IMR-90 (cell line): ENCODE measurements at regions not wholly inside any gene's neighbourhood (a gene's known extent, or its start where the extent isn't known, plus 50 kb on each side); places are given as distances from the start of the nearest gene placed in this dataset.

Experiments used
- ATAC-seq: fragments of 200-7000 bp; cut with Tn5 transposase; 2 replicates; pipeline ENCODE4 v1.9.1; 2020; ENCODE audit warnings: low read depth, mild to moderate bottlenecking, moderate library complexity
- BruUV-seq: library from RNA; stranded (reverse); fragments of 400-500 nt; replicated peaks from 2 replicates; lab custom pipeline; 2021; lab: Mats Ljungman, UMichigan
- CTCF ChIA-PET: fragments of 300-600 bp; formaldehyde crosslinking; extraction: SDS; loops from one replicate; lab custom pipeline; 2021; ENCODE audit warnings: antibody characterized with exemption; lab: Yijun Ruan, JAX
- POLR2A ChIA-PET: fragments of 300-600 bp; sonication (Branson Sonifier 250); formaldehyde crosslinking; loops from one replicate; lab custom pipeline; 2022; ENCODE audit warnings: antibody characterized with exemption; ENCODE audit not compliant: unreplicated experiment; lab: Charles Lee
- DNase-seq: peaks from one replicate; pipeline ENCODE4 v3.0.0; 2013
- H2AFZ ChIP-seq: replicated peaks from 2 replicates; pipeline ENCODE3; 2013; ENCODE audit warnings: low read length, mild to moderate bottlenecking; ENCODE audit not compliant: poor library complexity
- H2AK5ac ChIP-seq: 2 replicates; pipeline ENCODE4 v1.6.1; 2013; ENCODE audit warnings: low read depth, low read length, inconsistent platforms
- H2AK9ac ChIP-seq: replicated peaks from 2 replicates; pipeline ENCODE3; 2013; ENCODE audit warnings: mild to moderate bottlenecking, low read depth, low read length, moderate library complexity; ENCODE audit not compliant: poor library complexity
- H2BK120ac ChIP-seq: 2 replicates; pipeline ENCODE4 v1.6.1; 2013; ENCODE audit warnings: low read depth, low read length, inconsistent platforms
- H2BK15ac ChIP-seq: 3 replicates; pipeline ENCODE4 v1.6.1; 2013; ENCODE audit warnings: low read depth, low read length, inconsistent platforms
- H2BK20ac ChIP-seq: 2 replicates; pipeline ENCODE4 v1.6.1; 2013; ENCODE audit warnings: low read depth, mild to moderate bottlenecking, inconsistent platforms, low read length, moderate library complexity
- H2BK5ac ChIP-seq: 2 replicates; pipeline ENCODE4 v1.6.1; 2013; ENCODE audit warnings: mild to moderate bottlenecking, low read depth, low read length, inconsistent platforms; ENCODE audit not compliant: poor library complexity, severe bottlenecking
- H3K14ac ChIP-seq: replicated peaks from 2 replicates; pipeline ENCODE4 v1.6.1; 2013; ENCODE audit warnings: low read depth, low read length, inconsistent platforms
- H3K18ac ChIP-seq: 2 replicates; pipeline ENCODE4 v1.6.1; 2013; ENCODE audit warnings: low read depth, low read length, control low read depth
- H3K23ac ChIP-seq: 2 replicates; pipeline ENCODE4 v1.6.1; 2013; ENCODE audit warnings: low read depth, low read length, inconsistent platforms
- H3K27ac ChIP-seq: 2 replicates; pipeline ENCODE4 v1.5.1; 2013; ENCODE audit warnings: mild to moderate bottlenecking, control low read depth, low read length; ENCODE audit not compliant: insufficient read depth
- H3K27me3 ChIP-seq: 2 replicates; pipeline ENCODE4 v1.6.1; 2013; ENCODE audit warnings: low read length; ENCODE audit not compliant: control insufficient read depth, insufficient read depth
- H3K36me3 ChIP-seq: 2 replicates; pipeline ENCODE4 v1.6.1; 2013; ENCODE audit warnings: low read length, mixed read lengths; ENCODE audit not compliant: control insufficient read depth, insufficient read depth
- H3K4ac ChIP-seq: 2 replicates; pipeline ENCODE4 v1.6.1; 2013; ENCODE audit warnings: low read depth, low read length, inconsistent platforms
- H3K4me1 ChIP-seq: 2 replicates; pipeline ENCODE4 v1.6.1; 2013; ENCODE audit warnings: low read length, mixed read lengths; ENCODE audit not compliant: control insufficient read depth, insufficient read depth
- H3K4me2 ChIP-seq: 2 replicates; pipeline ENCODE4 v1.6.1; 2013; ENCODE audit warnings: low read depth, mild to moderate bottlenecking, control low read depth, low read length, moderate library complexity
- H3K4me3 ChIP-seq: 2 replicates; pipeline ENCODE4 v1.5.1; 2013; ENCODE audit warnings: low read depth, mild to moderate bottlenecking, control low read depth, low read length, moderate library complexity; ENCODE audit not compliant: insufficient read depth
- H3K56ac ChIP-seq: 2 replicates; pipeline ENCODE4 v1.6.1; 2013; ENCODE audit warnings: low read length, inconsistent platforms; ENCODE audit not compliant: insufficient read depth; ENCODE audit errors: extremely low read depth
- H3K79me1 ChIP-seq, 2 experiments: 2 replicates each; pipeline ENCODE4 v1.6.1; 2013; ENCODE audit warnings: low read length in 2 of 2, inconsistent platforms in 1 of 2, low read depth in 1 of 2
- H3K9ac ChIP-seq: 2 replicates; pipeline ENCODE4 v1.6.1; 2013; ENCODE audit warnings: low read depth, low read length, control low read depth
- H3K9me1 ChIP-seq: 2 replicates; pipeline ENCODE4 v1.6.1; 2013; ENCODE audit warnings: low read length, inconsistent platforms; ENCODE audit not compliant: insufficient read depth
- H3K9me3 ChIP-seq: 2 replicates; pipeline ENCODE4 v1.6.1; 2013; ENCODE audit warnings: low read length; ENCODE audit not compliant: control insufficient read depth, insufficient read depth
- H4K20me1 ChIP-seq: 2 replicates; pipeline ENCODE4 v1.6.1; 2013; ENCODE audit warnings: low read length, inconsistent platforms; ENCODE audit not compliant: insufficient read depth
- H4K5ac ChIP-seq: 2 replicates; pipeline ENCODE4 v1.6.1; 2013; ENCODE audit warnings: mild to moderate bottlenecking, low read depth, low read length, control low read depth
- H4K8ac ChIP-seq, 2 experiments: 2 replicates each; pipeline ENCODE4 v1.6.1; 2013; ENCODE audit warnings: low read depth in 2 of 2, low read length in 2 of 2, control low read depth in 1 of 2, inconsistent platforms in 1 of 2
- H4K91ac ChIP-seq: 2 replicates; pipeline ENCODE4 v1.6.1; 2013; ENCODE audit warnings: low read depth, low read length, inconsistent platforms; ENCODE audit not compliant: insufficient read depth
- BHLHE40 ChIP-seq: fragments of 150-350 bp; IDR thresholded peaks from 2 replicates; pipeline ENCODE4 v1.6.1; 2016; ENCODE audit warnings: mild to moderate bottlenecking, low read depth, low read length
- CEBPB ChIP-seq: IDR thresholded peaks from 2 replicates; pipeline ENCODE4 v1.6.1; 2012; ENCODE audit warnings: low read depth, low read length, improper control_type of control experiment
- CHD1 ChIP-seq: IDR thresholded peaks from 2 replicates; pipeline ENCODE4 v1.6.1; 2012; ENCODE audit warnings: low read depth, low read length, improper control_type of control experiment
- CTCF ChIP-seq: conservative IDR thresholded peaks from 2 replicates; pipeline ENCODE4 v1.5.1; 2012; ENCODE audit warnings: mild to moderate bottlenecking, low read depth, low read length, improper control_type of control experiment
- FOS ChIP-seq: fragments of 150-350 bp; IDR thresholded peaks from 2 replicates; pipeline ENCODE4 v1.6.1; 2016; ENCODE audit warnings: low read depth, low read length
- MAFK ChIP-seq: IDR thresholded peaks from 2 replicates; pipeline ENCODE4 v1.6.1; 2012; ENCODE audit warnings: low read depth, low read length, improper control_type of control experiment
- MAZ ChIP-seq: IDR thresholded peaks from 2 replicates; pipeline ENCODE4 v1.6.1; 2012; ENCODE audit warnings: low read depth, mild to moderate bottlenecking, low read length, improper control_type of control experiment, moderate library complexity, borderline replicate concordance
- MXI1 ChIP-seq: IDR thresholded peaks from 2 replicates; pipeline ENCODE4 v1.6.1; 2012; ENCODE audit warnings: low read depth, mild to moderate bottlenecking, low read length, moderate library complexity, borderline replicate concordance
- NFE2L2 ChIP-seq: fragments of 150-350 bp; IDR thresholded peaks from 2 replicates; pipeline ENCODE4 v1.6.1; 2016; ENCODE audit warnings: low read depth, mild to moderate bottlenecking, low read length
- POLR2A ChIP-seq: IDR thresholded peaks from 2 replicates; pipeline ENCODE4 v1.6.1; 2012; ENCODE audit warnings: mild to moderate bottlenecking, low read depth, low read length
- RAD21 ChIP-seq: IDR thresholded peaks from 2 replicates; pipeline ENCODE4 v1.6.1; 2012; ENCODE audit warnings: low read length, improper control_type of control experiment
- RCOR1 ChIP-seq: IDR thresholded peaks from 2 replicates; pipeline ENCODE4 v1.6.1; 2012; ENCODE audit warnings: mild to moderate bottlenecking, low read length, improper control_type of control experiment; ENCODE audit not compliant: insufficient replicate concordance
- RFX5 ChIP-seq: IDR thresholded peaks from 2 replicates; pipeline ENCODE4 v1.8.0; 2012; ENCODE audit warnings: low read depth, mild to moderate bottlenecking, low read length, moderate library complexity
- SMC3 ChIP-seq: fragments of 150-350 bp; IDR thresholded peaks from 2 replicates; pipeline ENCODE4 v1.6.1; 2016; ENCODE audit warnings: low read depth, mild to moderate bottlenecking, antibody characterized with exemption, low read length, moderate library complexity
- dilution Hi-C: fragments of 300-500 bp; cut with HindIII; formaldehyde crosslinking; loops from one replicate; pipeline ENCODE4 v1.14.3; 2018; ENCODE audit warnings: low sequenced_read_pairs; ENCODE audit not compliant: unreplicated experiment
- in situ Hi-C: fragments of 300-500 bp; cut with MboI; formaldehyde crosslinking; loops from 3 replicates; pipeline ENCODE4 v1.14.3; 2019; ENCODE audit warnings: low sequenced_read_pairs, inconsistent platforms, mixed read lengths
- intact Hi-C: fragments of 100-400 bp; cut with micrococcal nuclease; formaldehyde crosslinking; loops from 2 replicates; pipeline ENCODE4 v1.10.0; 2022
- TF ChIP-seq, protein P1 (sequence below): fragments of 150-350 bp; IDR thresholded peaks from 2 replicates; pipeline ENCODE4 v1.6.1; 2017; ENCODE audit warnings: mild to moderate bottlenecking, antibody characterized with exemption, low read length, low read depth
- TF ChIP-seq, protein P2 (sequence below): fragments of 150-350 bp; IDR thresholded peaks from 2 replicates; pipeline ENCODE4 v1.6.1; 2016; ENCODE audit warnings: low read depth, mild to moderate bottlenecking, low read length, moderate library complexity, borderline replicate concordance

DNA sequence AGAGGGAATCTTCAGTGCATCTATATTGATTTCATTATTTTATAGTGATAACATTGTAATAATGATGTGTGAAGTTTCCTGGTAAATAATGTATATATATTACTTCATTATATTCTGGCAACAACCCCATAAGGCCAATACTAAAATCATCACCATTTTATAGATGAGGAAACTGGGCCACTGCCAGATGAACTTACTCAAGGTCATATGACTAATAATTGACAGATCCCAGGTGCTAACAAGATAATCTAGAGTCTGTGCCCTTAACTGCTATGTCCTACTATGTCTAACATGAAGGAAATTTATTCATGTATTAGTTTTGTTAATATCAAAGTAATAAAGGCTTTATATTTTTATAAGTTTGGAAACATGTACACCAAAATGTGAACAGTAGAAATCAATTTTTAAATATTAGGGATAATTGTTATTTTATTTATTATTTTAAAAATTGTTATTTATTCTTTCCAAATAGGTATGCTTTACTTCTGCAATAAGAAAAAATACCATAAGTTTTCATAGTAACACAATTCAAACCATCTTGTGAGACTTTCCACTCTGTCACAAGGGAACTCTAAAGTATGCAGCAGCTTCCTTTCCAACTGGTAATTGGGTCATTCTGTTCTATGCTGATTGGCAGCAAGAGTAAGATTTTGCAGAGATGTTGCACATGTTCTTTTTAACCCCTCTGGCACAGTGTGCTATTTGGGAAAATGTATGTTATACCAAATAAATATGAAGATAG, 90.8 kb upstream of the CMC1 start:
- Histone ChIP-seq H3K27me3 (no peaks in the 10 kb centered on the region), H3K9me1 (no peaks in the 10 kb centered on the region), H3K14ac (no peak overlapping the region), H2BK20ac (no peak overlapping the region), H4K20me1 (no peaks in the 10 kb centered on the region), H2AK9ac (no peak overlapping the region), H3K4me3 (no peak overlapping the region), H3K27ac (no peak overlapping the region), H2AFZ (no peak overlapping the region), H3K9ac (no peak overlapping the region), H3K4me1 (no peaks in the 10 kb centered on the region), H3K79me1 (no peaks in the 10 kb centered on the region), H2BK15ac (no peak overlapping the region), H3K23ac (no peak overlapping the region), H3K36me3 (no peaks in the 10 kb centered on the region), H4K8ac (no peak overlapping the region), H3K56ac (no peak overlapping the region), H3K4me2 (no peak overlapping the region), H3K9me3 (no peaks in the 10 kb centered on the region), H3K4ac (no peak overlapping the region), H4K91ac (no peak overlapping the region), H3K18ac (no peak overlapping the region), H2AK5ac (no peak overlapping the region), H2BK120ac (no peak overlapping the region), H4K5ac (no peak overlapping the region), H2BK5ac (no peak overlapping the region)
- in situ Hi-C loops = no loop called here
- intact Hi-C loops = no loop called here
- ChIA-PET CTCF (no interaction called here), POLR2A (no interaction called here)
- ATAC-seq (no peak), DNase-seq (no peak)
- TF ChIP-seq MAFK = no peak
- no peak for TF ChIP-seq POLR2A
- no peak for TF ChIP-seq CHD1
- no peak for TF ChIP-seq SMC3
- TF ChIP-seq MXI1 = no peak
- no peak for TF ChIP-seq FOS
- TF ChIP-seq, protein P1, sequence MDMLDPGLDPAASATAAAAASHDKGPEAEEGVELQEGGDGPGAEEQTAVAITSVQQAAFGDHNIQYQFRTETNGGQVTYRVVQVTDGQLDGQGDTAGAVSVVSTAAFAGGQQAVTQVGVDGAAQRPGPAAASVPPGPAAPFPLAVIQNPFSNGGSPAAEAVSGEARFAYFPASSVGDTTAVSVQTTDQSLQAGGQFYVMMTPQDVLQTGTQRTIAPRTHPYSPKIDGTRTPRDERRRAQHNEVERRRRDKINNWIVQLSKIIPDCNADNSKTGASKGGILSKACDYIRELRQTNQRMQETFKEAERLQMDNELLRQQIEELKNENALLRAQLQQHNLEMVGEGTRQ = no peak
- no peak for TF ChIP-seq CEBPB
- TF ChIP-seq RAD21 = no peak
- TF ChIP-seq, protein P2, sequence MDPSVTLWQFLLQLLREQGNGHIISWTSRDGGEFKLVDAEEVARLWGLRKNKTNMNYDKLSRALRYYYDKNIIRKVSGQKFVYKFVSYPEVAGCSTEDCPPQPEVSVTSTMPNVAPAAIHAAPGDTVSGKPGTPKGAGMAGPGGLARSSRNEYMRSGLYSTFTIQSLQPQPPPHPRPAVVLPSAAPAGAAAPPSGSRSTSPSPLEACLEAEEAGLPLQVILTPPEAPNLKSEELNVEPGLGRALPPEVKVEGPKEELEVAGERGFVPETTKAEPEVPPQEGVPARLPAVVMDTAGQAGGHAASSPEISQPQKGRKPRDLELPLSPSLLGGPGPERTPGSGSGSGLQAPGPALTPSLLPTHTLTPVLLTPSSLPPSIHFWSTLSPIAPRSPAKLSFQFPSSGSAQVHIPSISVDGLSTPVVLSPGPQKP = no peak
- no peak for TF ChIP-seq NFE2L2
- TF ChIP-seq BHLHE40 = no peak
- TF ChIP-seq RCOR1 = no peak
- TF ChIP-seq RFX5 = no peak
- TF ChIP-seq CTCF = no peak
- TF ChIP-seq MAZ = no peak
- dilution Hi-C loops = no loop called here
- BruUV-seq = no TSS peak
